Eye (tissue), 1 donor: ENCODE measurements at regions not wholly inside any gene's neighbourhood (a gene's known extent, or its start where the extent isn't known, plus 50 kb on each side); places are given as distances from the start of the nearest gene placed in this dataset.
A peak's percentile ranks its signal among the peaks of the same experiment; 100 is the strongest.

Experiments
- DNase-seq: peaks from one replicate; pipeline ENCODE4 v3.0.0-alpha.2; 2015

- DNase-seq: peak; percentile 24
These were observed 378.3 kb downstream of the MTRR start for GRCh38 chr5:8247049-8247899.

GRCh38 chr5:8253376-8253775, 384.4 kb downstream of the MTRR start:
- DNase-seq: no peak

- DNase-seq: no peak
These were observed 385.7 kb downstream of the MTRR start for GRCh38 chr5:8254674-8255073.

GRCh38 chr5:8258801-8259200, 389.9 kb downstream of the MTRR start:
- no peak for DNase-seq

GRCh38 chr5:8270246-8270645, 401.3 kb downstream of the MTRR start:
- no peak for DNase-seq

- no peak for DNase-seq
These were observed 411.9 kb downstream of the MTRR start for GRCh38 chr5:8280711-8281363.

- DNase-seq: peak; percentile 50
These were observed 419.4 kb downstream of the MTRR start for GRCh38 chr5:8288334-8288733.

- DNase-seq: no peak
These were observed 420.1 kb downstream of the MTRR start for GRCh38 chr5:8288897-8289516.

GRCh38 chr5:8289779-8290178, 420.8 kb downstream of the MTRR start:
- peak; percentile 23 for DNase-seq

GRCh38 chr5:8290721-8291120, 421.8 kb downstream of the MTRR start:
- no peak for DNase-seq

- no peak for DNase-seq
These were observed 422.7 kb downstream of the MTRR start for GRCh38 chr5:8291641-8292040.

GRCh38 chr5:8295141-8295540, 426.2 kb downstream of the MTRR start:
- DNase-seq: no peak

- DNase-seq: no peak
These were observed 430.8 kb downstream of the MTRR start for GRCh38 chr5:8299716-8300115.

- DNase-seq: no peak
These were observed 435.4 kb downstream of the MTRR start for GRCh38 chr5:8304341-8304740.

- DNase-seq: no peak
These were observed 437.4 kb downstream of the MTRR start for GRCh38 chr5:8306288-8306896.

GRCh38 chr5:8314965-8315364, 446.0 kb downstream of the MTRR start:
- no peak for DNase-seq

- no peak for DNase-seq
These were observed 447.8 kb downstream of the MTRR start for GRCh38 chr5:8316608-8317280.

- DNase-seq: no peak
These were observed 448.4 kb downstream of the MTRR start for GRCh38 chr5:8317335-8317734.

- no peak for DNase-seq
These were observed 451.3 kb downstream of the MTRR start for GRCh38 chr5:8320244-8320643.

GRCh38 chr5:8321272-8321671, 452.3 kb downstream of the MTRR start:
- no peak for DNase-seq

- DNase-seq: no peak
These were observed 453.5 kb downstream of the MTRR start for GRCh38 chr5:8322484-8322883.

- DNase-seq: no peak
These were observed 458.1 kb downstream of the MTRR start for GRCh38 chr5:8327016-8327415.

GRCh38 chr5:8329773-8330172, 460.8 kb downstream of the MTRR start:
- peak; percentile 39 for DNase-seq
